ENCODE measurements at regions not wholly inside any gene's neighbourhood (a gene's known extent, or its start where the extent isn't known, plus 50 kb on each side); places are given as distances from the start of the nearest gene placed in this dataset.

DNA sequence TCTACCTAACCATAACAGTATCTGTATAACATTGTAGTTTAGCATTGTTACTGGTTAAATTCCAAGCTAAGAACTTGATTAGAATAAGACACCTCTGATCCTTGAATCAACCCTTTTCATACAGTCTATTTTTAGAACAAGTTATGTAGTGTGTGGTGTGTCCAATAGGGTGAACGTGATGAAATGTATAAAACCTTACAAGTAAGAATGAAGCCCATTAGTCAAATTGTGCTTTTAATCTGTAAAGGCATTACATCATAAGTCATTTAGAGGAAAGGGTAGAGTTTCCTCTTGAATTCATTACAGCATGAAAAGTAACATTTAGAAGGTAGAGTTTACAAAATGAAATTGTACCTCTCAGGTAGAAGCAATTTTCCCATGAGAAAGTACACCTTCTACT, 479.2 kb downstream of the LTN1 start:
- no peak for TF ChIP-seq EP300 (IDR thresholded peaks at IDR 0.05; ENCODE audit: borderline replicate concordance)
- TF ChIP-seq CEBPB (IDR thresholded peaks at IDR 0.05), result no peak
- TF ChIP-seq YY1 (IDR thresholded peaks at IDR 0.05; ENCODE audit: low read depth), result no peak

Measured in Ishikawa (cell line).